HG02798 (cell line): ENCODE measurements at regions not wholly inside any gene's neighbourhood (a gene's known extent, or its start where the extent isn't known, plus 50 kb on each side); places are given as distances from the start of the nearest gene placed in this dataset.
"Not testable (repeated sequence)": the region's sequence is repeated elsewhere in the genome, so short reads cannot be mapped to it uniquely, and the experiment has no call there.

ENCODE experiments used
- ATAC-seq: cut with Tn5 transposase; IDR thresholded peaks from one replicate; pipeline ENCODE4 v1.9.1; 2021; ENCODE audit warnings: mild to moderate bottlenecking; ENCODE audit not compliant: unreplicated experiment, poor library complexity

- no peak for ATAC-seq
Measured at GRCh38 chr16:17766012-17766411, 295.3 kb upstream of the XYLT1 start.

GRCh38 chr16:17759451-17760390 is 289.0 kb upstream of the XYLT1 start:
- ATAC-seq, result no peak

DNA sequence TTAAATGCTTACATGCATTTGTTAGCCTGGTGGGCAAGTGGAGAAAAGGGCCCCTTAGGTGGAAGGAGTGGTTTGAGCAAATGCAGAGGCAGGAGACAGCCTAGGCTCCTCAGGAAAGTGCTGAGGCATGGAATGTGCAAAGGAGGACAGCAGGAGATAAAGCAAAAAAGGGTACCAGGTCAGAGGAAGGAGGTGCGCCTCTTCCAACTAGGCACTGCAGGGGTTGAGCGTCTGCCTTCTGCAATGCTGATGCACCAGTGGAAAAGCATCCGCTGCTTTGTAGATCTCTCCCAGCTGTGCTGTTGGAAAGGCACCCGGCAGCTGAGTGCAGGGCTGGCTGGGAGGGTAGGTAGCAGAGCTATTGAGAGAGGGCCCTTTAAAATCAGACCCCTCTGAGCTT is 287.0 kb upstream of the XYLT1 start:
- ATAC-seq, result no peak

GRCh38 chr16:17755158-17755557 is 284.4 kb upstream of the XYLT1 start:
- no peak for ATAC-seq

GRCh38 chr16:17753434-17753833 is 282.7 kb upstream of the XYLT1 start:
- ATAC-seq, result no peak

DNA sequence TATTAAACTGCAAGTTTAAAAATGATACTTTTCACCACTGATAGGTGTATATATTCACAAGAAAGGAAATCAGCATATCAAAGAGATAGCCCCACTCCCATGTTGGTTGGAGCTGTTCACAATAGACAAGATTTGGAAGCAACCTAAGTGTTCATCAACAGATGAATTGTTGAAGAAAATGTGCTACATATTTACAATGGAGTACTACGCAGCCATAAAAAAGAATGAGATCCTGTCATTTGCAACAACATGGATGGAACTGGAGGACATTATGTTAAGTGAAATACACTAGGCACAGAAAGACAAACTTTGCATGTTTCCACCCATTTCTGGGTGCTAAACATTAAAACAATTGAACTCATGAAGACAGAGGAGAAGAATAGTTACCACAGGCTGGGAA is 278.9 kb upstream of the XYLT1 start:
- no peak for ATAC-seq

DNA sequence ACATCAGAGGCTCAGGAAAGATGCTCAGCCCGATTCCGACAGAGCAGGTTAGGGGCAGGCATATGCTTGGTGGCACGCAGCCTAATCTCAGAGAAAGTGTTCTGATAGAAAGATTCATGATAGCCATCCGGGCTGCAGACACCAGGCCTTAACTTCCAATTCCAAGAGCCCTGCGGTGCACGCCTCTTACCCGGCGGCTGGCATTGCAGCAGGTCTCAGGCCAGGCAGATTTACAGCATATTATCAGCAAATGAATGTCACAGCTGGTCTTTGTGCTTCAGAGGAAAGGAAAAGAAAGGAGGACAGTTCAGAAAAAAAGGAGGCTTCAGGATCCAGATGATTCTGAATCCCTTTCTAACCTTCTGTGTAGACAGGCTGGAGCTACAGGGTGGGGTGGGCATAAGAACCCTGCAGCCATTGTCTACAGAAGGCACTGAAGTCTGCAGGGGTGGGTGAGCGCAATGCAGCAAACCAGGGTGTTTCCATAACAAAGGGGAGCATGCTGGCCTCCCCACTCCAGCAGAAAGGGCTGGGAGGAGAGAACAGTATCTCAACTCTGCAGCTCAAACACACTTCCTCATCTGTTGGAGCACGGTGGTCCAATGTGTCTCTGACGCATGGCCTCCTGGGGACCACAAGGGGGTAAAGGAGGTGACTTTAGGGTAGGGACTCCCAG is 277.4 kb upstream of the XYLT1 start:
- ATAC-seq, result no peak

DNA sequence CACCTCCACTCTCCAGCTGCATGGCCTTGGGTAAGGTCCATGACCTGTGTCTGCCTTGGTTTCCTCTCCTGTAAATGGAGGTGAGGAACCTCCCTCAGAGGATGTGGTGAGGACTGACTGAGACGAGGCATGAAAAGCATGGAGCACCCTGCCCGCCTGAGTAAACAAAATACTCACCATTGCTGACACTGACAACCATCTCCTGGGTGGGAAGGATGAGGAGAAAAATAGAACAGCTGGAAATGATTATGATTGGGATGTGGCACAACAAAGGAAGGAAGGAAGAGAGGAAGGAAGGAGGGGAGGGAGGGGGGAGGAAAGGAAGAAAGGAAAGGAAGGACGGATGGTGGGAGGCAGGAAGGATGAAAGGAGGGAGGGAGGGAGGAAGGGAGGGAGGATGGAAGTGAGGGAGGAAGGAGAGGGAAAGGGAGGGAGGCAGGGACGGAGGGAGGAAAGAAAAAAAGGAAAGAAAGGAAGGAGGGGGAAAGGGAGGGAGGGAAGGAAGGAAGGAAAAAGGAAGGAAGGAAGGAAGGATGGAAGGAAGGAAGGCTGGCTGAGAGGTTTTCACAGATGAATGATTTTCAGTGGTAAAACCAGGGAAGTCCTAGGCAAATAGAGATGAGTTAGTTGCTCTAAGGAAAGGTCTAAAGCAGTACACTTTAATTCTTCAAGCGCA is 276.5 kb upstream of the XYLT1 start:
- no peak for ATAC-seq

DNA sequence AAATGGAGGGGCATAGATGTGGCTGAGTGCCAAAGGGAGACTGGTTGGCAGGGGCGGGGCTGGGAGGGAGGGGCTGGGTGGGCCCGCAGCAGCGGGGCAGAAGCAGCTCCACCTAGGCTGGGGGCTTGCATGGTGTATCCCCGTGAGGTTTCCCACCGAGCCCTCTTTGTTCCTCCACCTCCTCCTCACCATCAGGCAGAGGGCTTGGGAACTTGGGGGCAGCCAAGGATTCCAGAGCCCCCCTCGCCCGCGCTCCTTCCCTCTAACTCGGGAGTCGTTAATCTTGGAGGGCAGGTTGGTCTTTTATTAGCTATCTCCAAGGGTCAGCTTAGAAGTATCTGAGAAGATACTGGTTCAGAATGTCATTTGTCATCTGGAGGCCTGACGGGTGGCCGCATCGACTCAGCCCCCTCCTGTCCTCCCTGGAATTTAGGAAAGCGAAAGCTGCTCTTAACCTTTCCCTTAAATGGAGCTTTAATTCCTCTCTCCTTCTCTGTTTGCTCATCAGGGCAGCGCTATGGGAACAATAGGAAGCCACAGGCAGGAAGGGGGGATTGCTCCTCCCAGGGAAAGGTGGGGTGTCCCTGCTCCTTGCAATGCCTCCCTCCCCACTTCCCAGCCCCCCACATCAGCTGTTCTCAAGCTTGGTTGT is 274.3 kb upstream of the XYLT1 start:
- ATAC-seq, result no peak

- no peak for ATAC-seq
Measured at GRCh38 chr16:17743578-17743977, 272.8 kb upstream of the XYLT1 start.

DNA sequence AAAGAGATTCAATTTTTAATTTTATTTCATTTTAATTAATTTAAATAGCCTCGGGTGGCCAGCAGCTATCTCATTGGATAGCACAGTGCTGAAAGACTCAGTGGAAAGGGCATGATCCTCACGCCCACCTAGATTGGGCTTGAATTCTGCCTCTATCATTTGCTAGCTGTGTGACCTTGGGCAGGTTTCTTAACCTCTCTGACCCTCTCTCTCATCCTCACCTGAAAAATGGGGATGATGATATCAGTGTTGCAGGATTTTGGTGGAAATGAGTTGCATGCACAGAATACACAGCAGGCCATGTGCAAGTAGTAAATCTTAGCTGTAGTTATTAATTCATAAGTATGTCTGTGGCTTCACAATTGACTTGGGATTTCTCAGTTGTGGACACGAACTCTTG is 272.4 kb upstream of the XYLT1 start:
- no peak for ATAC-seq

- not testable (repeated sequence) for ATAC-seq
Measured at GRCh38 chr16:17735099-17735498, 264.3 kb upstream of the XYLT1 start.

- ATAC-seq, result no peak
Measured at GRCh38 chr16:17729820-17730219, 259.1 kb upstream of the XYLT1 start.

DNA sequence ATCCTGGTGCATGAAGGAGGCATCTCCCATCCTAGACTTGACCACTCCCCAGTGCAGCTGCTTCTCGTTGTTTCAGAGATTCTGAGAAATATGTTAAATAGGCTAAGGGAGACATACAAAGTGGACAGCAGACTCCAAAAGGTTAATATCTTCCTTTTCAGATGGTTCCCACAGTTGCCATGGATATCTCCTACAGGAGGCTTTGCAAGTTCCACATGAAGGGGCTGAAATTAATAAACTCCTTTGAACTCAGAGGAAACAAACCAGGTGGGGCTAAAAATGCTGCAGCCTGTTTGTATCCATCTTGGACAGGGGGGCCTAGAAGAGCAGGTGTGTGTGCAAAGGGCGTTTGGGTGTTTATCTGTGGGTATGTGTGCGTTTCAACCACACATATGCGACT is 257.4 kb upstream of the XYLT1 start:
- ATAC-seq, result no peak

GRCh38 chr16:17724242-17724898 is 253.6 kb upstream of the XYLT1 start:
- ATAC-seq, result no peak

- no peak for ATAC-seq
Measured at GRCh38 chr16:17723531-17724134, 252.9 kb upstream of the XYLT1 start.

DNA sequence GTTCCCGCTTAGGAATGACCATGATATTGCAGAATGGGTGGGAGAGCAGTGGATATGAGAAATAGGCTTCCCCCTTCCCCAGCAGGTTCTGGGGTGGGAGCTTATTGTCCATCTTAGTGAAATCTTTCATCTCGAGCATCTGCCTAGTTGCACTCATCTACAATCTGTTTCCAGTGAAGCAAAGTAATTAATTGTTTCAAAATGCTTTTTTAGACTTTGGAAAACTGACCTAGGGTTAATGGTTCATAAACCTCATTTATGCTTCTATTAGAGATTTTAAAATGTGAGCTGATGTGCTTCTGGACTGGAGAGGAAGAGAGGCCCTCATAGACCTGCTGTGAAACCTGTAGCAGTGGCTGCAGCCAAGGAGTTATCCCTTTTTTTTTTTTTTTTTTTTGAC is 247.7 kb upstream of the XYLT1 start:
- no peak for ATAC-seq

- ATAC-seq, result no peak
Measured at GRCh38 chr16:17705847-17706246, 235.1 kb upstream of the XYLT1 start.

DNA sequence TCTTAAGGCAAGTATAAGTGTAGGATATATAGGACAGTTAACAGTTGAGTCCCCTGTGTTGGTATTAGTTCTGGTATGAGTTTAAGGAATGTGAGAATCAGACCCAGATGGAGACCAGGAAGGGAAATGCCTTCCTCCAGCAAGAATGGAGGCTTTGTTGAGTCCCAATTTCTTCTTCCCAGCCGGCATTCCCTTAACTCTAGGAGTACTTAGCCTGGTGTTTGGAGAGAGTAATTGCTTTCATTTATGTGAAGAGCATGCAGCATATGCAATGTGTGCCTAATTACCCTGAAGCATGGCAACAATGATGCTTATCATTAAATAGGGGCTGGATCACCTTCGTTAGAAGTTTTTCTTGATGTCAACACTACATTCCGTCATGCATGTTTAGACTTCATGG is 225.9 kb upstream of the XYLT1 start:
- ATAC-seq, result no peak

DNA sequence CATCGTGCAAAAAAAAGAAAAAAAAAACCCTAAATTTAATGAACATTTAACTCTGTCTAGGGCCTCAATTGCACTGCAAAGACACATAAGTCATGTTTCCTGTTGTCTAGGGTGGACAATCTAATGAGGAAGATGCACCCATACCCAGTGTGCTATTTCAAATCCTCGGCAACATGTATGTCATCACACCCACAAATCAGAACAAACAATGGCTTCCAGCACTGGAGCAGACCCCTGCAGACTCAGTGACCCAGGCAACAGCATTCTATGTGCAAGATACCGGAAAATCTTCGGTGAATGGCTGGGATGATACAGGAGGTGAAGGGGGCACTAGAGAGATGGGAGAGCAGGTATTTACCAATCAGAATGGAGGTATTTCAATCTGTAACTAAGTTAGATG is 221.7 kb upstream of the XYLT1 start:
- ATAC-seq, result no peak
